ENCODE measurements at regions not wholly inside any gene's neighbourhood (a gene's known extent, or its start where the extent isn't known, plus 50 kb on each side); places are given as distances from the start of the nearest gene placed in this dataset.

- TF ChIP-seq, protein P1, sequence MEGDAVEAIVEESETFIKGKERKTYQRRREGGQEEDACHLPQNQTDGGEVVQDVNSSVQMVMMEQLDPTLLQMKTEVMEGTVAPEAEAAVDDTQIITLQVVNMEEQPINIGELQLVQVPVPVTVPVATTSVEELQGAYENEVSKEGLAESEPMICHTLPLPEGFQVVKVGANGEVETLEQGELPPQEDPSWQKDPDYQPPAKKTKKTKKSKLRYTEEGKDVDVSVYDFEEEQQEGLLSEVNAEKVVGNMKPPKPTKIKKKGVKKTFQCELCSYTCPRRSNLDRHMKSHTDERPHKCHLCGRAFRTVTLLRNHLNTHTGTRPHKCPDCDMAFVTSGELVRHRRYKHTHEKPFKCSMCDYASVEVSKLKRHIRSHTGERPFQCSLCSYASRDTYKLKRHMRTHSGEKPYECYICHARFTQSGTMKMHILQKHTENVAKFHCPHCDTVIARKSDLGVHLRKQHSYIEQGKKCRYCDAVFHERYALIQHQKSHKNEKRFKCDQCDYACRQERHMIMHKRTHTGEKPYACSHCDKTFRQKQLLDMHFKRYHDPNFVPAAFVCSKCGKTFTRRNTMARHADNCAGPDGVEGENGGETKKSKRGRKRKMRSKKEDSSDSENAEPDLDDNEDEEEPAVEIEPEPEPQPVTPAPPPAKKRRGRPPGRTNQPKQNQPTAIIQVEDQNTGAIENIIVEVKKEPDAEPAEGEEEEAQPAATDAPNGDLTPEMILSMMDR (IDR thresholded peaks at IDR 0.05) = no peak
- TF ChIP-seq POLR2A (IDR thresholded peaks at IDR 0.05) = no peak
These were observed 180.0 kb upstream of the MMADHC start for GRCh38 chr2:149767516-149767974.
